WTC11 (cell line): ENCODE measurements at regions not wholly inside any gene's neighbourhood (a gene's known extent, or its start where the extent isn't known, plus 50 kb on each side); places are given as distances from the start of the nearest gene placed in this dataset.

Experiments used
- ATAC-seq: fragments of 200-7000 bp; cut with Tn5 transposase; 2 replicates; pipeline ENCODE4 v1.10.0; 2021; ENCODE audit warnings: mild to moderate bottlenecking, moderate library complexity
- CTCF ChIA-PET: fragments of 300-600 bp; sonication (Branson Sonifier 250); formaldehyde crosslinking; loops from one replicate; lab custom pipeline; 2021; ENCODE audit warnings: antibody characterized with exemption; lab: Charles Lee
- POLR2A ChIA-PET: fragments of 350-600 bp; sonication (Branson Sonifier 250); formaldehyde crosslinking; loops from one replicate; lab custom pipeline; 2021; ENCODE audit warnings: antibody characterized with exemption; lab: Charles Lee
- DNase-seq: peaks from one replicate; pipeline ENCODE4 v3.0.0; 2021; ENCODE audit warnings: low spot score
- H3K27ac Mint-ChIP-seq: 2 replicates; pipeline ENCODE4 v1.8.0; 2021; ENCODE audit warnings: mixed read lengths
- H3K27me3 Mint-ChIP-seq: 2 replicates; pipeline ENCODE4 v1.8.0; 2021; ENCODE audit warnings: low read depth, mild to moderate bottlenecking, moderate library complexity, mixed read lengths
- H3K36me3 Mint-ChIP-seq: 2 replicates; pipeline ENCODE4 v1.8.0; 2021; ENCODE audit warnings: mixed read lengths
- H3K4me1 Mint-ChIP-seq: 2 replicates; pipeline ENCODE4 v1.8.0; 2022; ENCODE audit warnings: mixed read lengths
- H3K4me3 Mint-ChIP-seq: 2 replicates; pipeline ENCODE4 v1.8.0; 2021; ENCODE audit warnings: mild to moderate bottlenecking, moderate library complexity, mixed read lengths
- H3K9me3 Mint-ChIP-seq: 2 replicates; pipeline ENCODE4 v1.8.0; 2021; ENCODE audit warnings: mixed read lengths
- ARID4B ChIP-seq: sonication (generic); formaldehyde crosslinking; IDR thresholded peaks from 2 replicates; pipeline ENCODE4 v1.8.0; 2023; ENCODE audit warnings: missing genetic modification reagents, mild to moderate bottlenecking, borderline replicate concordance
- ATF1 ChIP-seq: sonication (generic); formaldehyde crosslinking; IDR thresholded peaks from 2 replicates; pipeline ENCODE4 v1.8.1; 2023; ENCODE audit warnings: mild to moderate bottlenecking, moderate library complexity, missing genetic modification reagents
- EMX1 ChIP-seq: fragments of 250-450 bp; sonication (Bioruptor Pico); IDR thresholded peaks from 2 replicates; pipeline ENCODE4 v1.8.0; 2021; ENCODE audit warnings: mild to moderate bottlenecking
- ETV6 ChIP-seq: sonication (generic); formaldehyde crosslinking; IDR thresholded peaks from 2 replicates; pipeline ENCODE4 v1.8.1; 2022; ENCODE audit warnings: mild to moderate bottlenecking, missing genetic modification reagents
- FOXJ3 ChIP-seq: sonication (generic); formaldehyde crosslinking; IDR thresholded peaks from 2 replicates; pipeline ENCODE4 v1.9.0; 2021; ENCODE audit warnings: missing genetic modification reagents, mild to moderate bottlenecking, borderline replicate concordance
- GABPB1 ChIP-seq: sonication (generic); formaldehyde crosslinking; IDR thresholded peaks from 2 replicates; pipeline ENCODE4 v1.8.1; 2023; ENCODE audit warnings: mild to moderate bottlenecking, missing genetic modification reagents
- GRHL2 ChIP-seq: fragments of 250-450 bp; sonication (Bioruptor Pico); IDR thresholded peaks from 2 replicates; pipeline ENCODE4 v1.8.0; 2022; ENCODE audit warnings: mild to moderate bottlenecking, moderate library complexity; ENCODE audit not compliant: insufficient replicate concordance, severe bottlenecking
- HMGA2 ChIP-seq: fragments of 250-450 bp; sonication (Bioruptor Pico); IDR thresholded peaks from 2 replicates; pipeline ENCODE4 v1.4.0; 2021; ENCODE audit warnings: mild to moderate bottlenecking, moderate library complexity
- IRF1 ChIP-seq: sonication (generic); formaldehyde crosslinking; IDR thresholded peaks from 2 replicates; pipeline ENCODE4 v1.8.0; 2023; ENCODE audit warnings: missing genetic modification reagents
- JAZF1 ChIP-seq: fragments of 250-450 bp; sonication (Bioruptor Pico); IDR thresholded peaks from 2 replicates; pipeline ENCODE4 v1.9.0; 2021; ENCODE audit warnings: moderate library complexity, mild to moderate bottlenecking, inconsistent platforms
- MLX ChIP-seq: sonication (generic); formaldehyde crosslinking; IDR thresholded peaks from 2 replicates; pipeline ENCODE4 v1.8.1; 2023; ENCODE audit warnings: mild to moderate bottlenecking, missing genetic modification reagents, moderate library complexity
- NR1H2 ChIP-seq: sonication (generic); formaldehyde crosslinking; IDR thresholded peaks from 2 replicates; pipeline ENCODE4 v1.9.0; 2021; ENCODE audit warnings: mild to moderate bottlenecking, moderate library complexity, missing genetic modification reagents
- PREB ChIP-seq: sonication (generic); formaldehyde crosslinking; IDR thresholded peaks from 2 replicates; pipeline ENCODE4 v1.8.1; 2022; ENCODE audit warnings: mild to moderate bottlenecking, missing genetic modification reagents, moderate library complexity, borderline replicate concordance
- SMAD3 ChIP-seq: sonication (generic); formaldehyde crosslinking; IDR thresholded peaks from 2 replicates; pipeline ENCODE4 v1.8.0; 2022; ENCODE audit warnings: missing genetic modification reagents, mild to moderate bottlenecking, borderline replicate concordance
- SOX15 ChIP-seq: fragments of 250-450 bp; sonication (Bioruptor Pico); IDR thresholded peaks from 2 replicates; pipeline ENCODE4 v1.9.0; 2021; ENCODE audit warnings: mild to moderate bottlenecking
- STAT6 ChIP-seq: sonication (generic); formaldehyde crosslinking; conservative IDR thresholded peaks from 2 replicates; pipeline ENCODE4 v1.8.1; 2023; ENCODE audit warnings: mild to moderate bottlenecking, low read depth, missing genetic modification reagents, moderate library complexity
- TEAD4 ChIP-seq: sonication (generic); formaldehyde crosslinking; IDR thresholded peaks from 2 replicates; pipeline ENCODE4 v1.8.0; 2022; ENCODE audit warnings: mild to moderate bottlenecking, missing genetic modification reagents
- ZBTB21 ChIP-seq: sonication (generic); formaldehyde crosslinking; IDR thresholded peaks from 2 replicates; pipeline ENCODE4 v1.8.1; 2023; ENCODE audit warnings: mild to moderate bottlenecking, missing genetic modification reagents, borderline replicate concordance
- ZMAT4 ChIP-seq: fragments of 250-450 bp; sonication (Bioruptor Pico); IDR thresholded peaks from 2 replicates; pipeline ENCODE4 v1.9.0; 2021; ENCODE audit warnings: mild to moderate bottlenecking
- ZNF263 ChIP-seq: sonication (generic); formaldehyde crosslinking; IDR thresholded peaks from 2 replicates; pipeline ENCODE4 v1.8.1; 2022; ENCODE audit warnings: low read depth, mild to moderate bottlenecking, moderate library complexity, missing genetic modification reagents
- ZNF425 ChIP-seq: fragments of 250-450 bp; sonication (Bioruptor Pico); conservative IDR thresholded peaks from 2 replicates; pipeline ENCODE4 v1.9.0; 2021; ENCODE audit warnings: mild to moderate bottlenecking

- TF ChIP-seq GABPB1 (CRISPR knock-in tag) (no peak), FOXJ3 (CRISPR knock-in tag) (no peak)
- TF ChIP-seq, all 79 proteins: peak for 0
Observed at GRCh38 chr10:8168836-8169235, 114.3 kb downstream of the GATA3 start (continued).

- Mint-ChIP-seq H3K4me1 (peaks cover 12% of the 10 kb centered on the region), H3K27me3 (peaks cover 3% of the 10 kb centered on the region)
- POLR2A ChIA-PET, result no interaction called here
- TF ChIP-seq NR1H2 (CRISPR knock-in tag) (no peak), ATF1 (CRISPR knock-in tag) (no peak), TEAD4 (no peak), MLX (no peak), JAZF1 (no peak), SOX15 (CRISPR knock-in tag) (no peak), STAT6 (no peak), IRF1 (CRISPR knock-in tag) (no peak), ZNF425 (no peak), ETV6 (CRISPR knock-in tag) (no peak), ZBTB21 (no peak), EMX1 (CRISPR knock-in tag) (no peak), GRHL2 (no peak), ZNF263 (CRISPR knock-in tag) (no peak), HMGA2 (no peak), PREB (no peak), SMAD3 (no peak)
- TF ChIP-seq, all 79 proteins: peak for 0
- DNase-seq (no peak), ATAC-seq (no peak)
- CTCF ChIA-PET, result no interaction called here
- Mint-ChIP-seq H3K36me3 (peaks cover 19% of the 10 kb centered on the region), H3K4me3 (no peak overlapping the region), H3K9me3 (peaks cover 46% of the 10 kb centered on the region), H3K27ac (no peak overlapping the region)
Observed at GRCh38 chr10:8171008-8171407, 116.5 kb downstream of the GATA3 start.

- POLR2A ChIA-PET, result no interaction called here
- no peak overlapping the region for H3K4me3 Mint-ChIP-seq
- peaks cover 12% of the 10 kb centered on the region for H3K4me1 Mint-ChIP-seq
- DNase-seq (no peak), ATAC-seq (no peak)
- CTCF ChIA-PET, result no interaction called here
- H3K27me3 Mint-ChIP-seq, result peaks cover 2% of the 10 kb centered on the region; the same call in 1 of the 2 replicates
- H3K27ac Mint-ChIP-seq, result no peak overlapping the region
- peaks cover 16% of the 10 kb centered on the region for H3K36me3 Mint-ChIP-seq
- peaks cover 34% of the 10 kb centered on the region for H3K9me3 Mint-ChIP-seq
- TF ChIP-seq ARID4B (CRISPR knock-in tag) (no peak), ZMAT4 (CRISPR knock-in tag) (no peak), IRF1 (CRISPR knock-in tag) (no peak)
Observed at GRCh38 chr10:8172604-8173003, 118.1 kb downstream of the GATA3 start.
